ENCODE measurements at regions not wholly inside any gene's neighbourhood (a gene's known extent, or its start where the extent isn't known, plus 50 kb on each side); places are given as distances from the start of the nearest gene placed in this dataset.

DNA sequence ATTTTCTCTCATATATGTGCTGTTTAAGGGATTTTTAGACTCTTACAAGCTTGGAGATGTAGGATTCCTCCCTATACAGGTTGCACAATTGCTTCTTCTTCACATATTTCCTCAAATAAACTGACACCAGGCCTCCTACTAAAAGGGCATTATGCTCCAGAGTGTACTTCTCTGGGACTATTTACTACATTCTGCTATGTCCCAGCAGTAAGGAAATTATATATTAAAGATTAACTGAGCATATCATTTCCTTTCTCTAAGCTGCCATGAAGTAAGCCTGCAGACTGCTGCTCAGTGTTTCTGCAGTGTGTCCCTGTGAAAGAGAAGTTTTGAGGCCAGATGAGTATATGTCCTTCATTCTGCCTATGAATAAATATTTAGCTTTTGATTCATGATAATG, 356.9 kb upstream of the NUDT12 start:
- Histone ChIP-seq H3K4me3 (ENCODE audit: low read depth, low read length) (no peak overlapping the region), H3K36me3 (ENCODE audit: control insufficient read depth in 2 of 2, insufficient read depth in 1 of 2, low read length in 2 of 2) (no peaks in the 10 kb centered on the region), H3K9me3 (ENCODE audit: control insufficient read depth, insufficient read depth, low read depth, low read length) (no peaks in the 10 kb centered on the region), H3K27ac (ENCODE audit: extremely low read depth, low read depth, low read length) (no peak overlapping the region), H3K4me1 (ENCODE audit: control insufficient read depth, insufficient read depth, low read length) (no peaks in the 10 kb centered on the region)
- TF ChIP-seq ZNF335 (tag by site-specific recombination; conservative IDR thresholded peaks at IDR 0.05) = no peak
- no peak for TF ChIP-seq ZNF792 (tag by site-specific recombination; IDR thresholded peaks at IDR 0.05)
- no peak for TF ChIP-seq SCRT2 (tag by site-specific recombination; IDR thresholded peaks at IDR 0.05)
- TF ChIP-seq ZNF16 (tag by site-specific recombination; IDR thresholded peaks at IDR 0.05; ENCODE audit: low read depth) = no peak
- TF ChIP-seq ZNF350 (tag by site-specific recombination; IDR thresholded peaks at IDR 0.05) = no peak
- TF ChIP-seq TCF7L2 (IDR thresholded peaks at IDR 0.05; ENCODE audit: borderline replicate concordance, low read depth, low read length) = no peak
- TF ChIP-seq ZNF140 (tag by site-specific recombination; IDR thresholded peaks at IDR 0.05) = no peak
- TF ChIP-seq, protein P1, sequence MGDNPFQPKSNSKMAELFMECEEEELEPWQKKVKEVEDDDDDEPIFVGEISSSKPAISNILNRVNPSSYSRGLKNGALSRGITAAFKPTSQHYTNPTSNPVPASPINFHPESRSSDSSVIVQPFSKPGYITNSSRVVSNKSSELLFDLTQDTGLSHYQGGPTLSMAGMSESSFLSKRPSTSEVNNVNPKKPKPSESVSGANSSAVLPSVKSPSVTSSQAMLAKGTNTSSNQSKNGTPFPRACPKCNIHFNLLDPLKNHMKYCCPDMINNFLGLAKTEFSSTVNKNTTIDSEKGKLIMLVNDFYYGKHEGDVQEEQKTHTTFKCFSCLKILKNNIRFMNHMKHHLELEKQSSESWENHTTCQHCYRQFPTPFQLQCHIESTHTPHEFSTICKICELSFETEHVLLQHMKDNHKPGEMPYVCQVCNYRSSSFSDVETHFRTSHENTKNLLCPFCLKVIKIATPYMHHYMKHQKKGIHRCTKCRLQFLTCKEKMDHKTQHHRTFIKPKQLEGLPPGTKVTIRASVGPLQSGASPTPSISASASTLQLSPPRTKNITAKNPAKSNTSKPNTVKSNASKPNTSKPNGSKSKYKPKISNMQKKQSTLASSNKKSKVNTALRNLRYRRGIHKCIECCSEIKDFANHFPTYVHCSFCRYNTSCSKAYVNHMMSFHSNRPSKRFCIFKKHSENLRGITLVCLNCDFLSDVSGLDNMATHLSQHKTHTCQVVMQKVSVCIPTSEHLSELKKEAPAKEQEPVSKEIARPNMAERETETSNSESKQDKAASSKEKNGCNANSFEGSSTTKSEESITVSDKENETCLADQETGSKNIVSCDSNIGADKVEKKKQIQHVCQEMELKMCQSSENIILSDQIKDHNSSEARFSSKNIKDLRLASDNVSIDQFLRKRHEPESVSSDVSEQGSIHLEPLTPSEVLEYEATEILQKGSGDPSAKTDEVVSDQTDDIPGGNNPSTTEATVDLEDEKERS (tag by site-specific recombination; IDR thresholded peaks at IDR 0.05) = no peak
- TF ChIP-seq, protein P2, sequence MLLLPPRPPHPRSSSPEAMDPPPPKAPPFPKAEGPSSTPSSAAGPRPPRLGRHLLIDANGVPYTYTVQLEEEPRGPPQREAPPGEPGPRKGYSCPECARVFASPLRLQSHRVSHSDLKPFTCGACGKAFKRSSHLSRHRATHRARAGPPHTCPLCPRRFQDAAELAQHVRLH (tag by site-specific recombination; IDR thresholded peaks at IDR 0.05) = no peak
- TF ChIP-seq, protein P3, sequence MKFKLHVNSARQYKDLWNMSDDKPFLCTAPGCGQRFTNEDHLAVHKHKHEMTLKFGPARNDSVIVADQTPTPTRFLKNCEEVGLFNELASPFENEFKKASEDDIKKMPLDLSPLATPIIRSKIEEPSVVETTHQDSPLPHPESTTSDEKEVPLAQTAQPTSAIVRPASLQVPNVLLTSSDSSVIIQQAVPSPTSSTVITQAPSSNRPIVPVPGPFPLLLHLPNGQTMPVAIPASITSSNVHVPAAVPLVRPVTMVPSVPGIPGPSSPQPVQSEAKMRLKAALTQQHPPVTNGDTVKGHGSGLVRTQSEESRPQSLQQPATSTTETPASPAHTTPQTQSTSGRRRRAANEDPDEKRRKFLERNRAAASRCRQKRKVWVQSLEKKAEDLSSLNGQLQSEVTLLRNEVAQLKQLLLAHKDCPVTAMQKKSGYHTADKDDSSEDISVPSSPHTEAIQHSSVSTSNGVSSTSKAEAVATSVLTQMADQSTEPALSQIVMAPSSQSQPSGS (tag by site-specific recombination; IDR thresholded peaks at IDR 0.05; ENCODE audit: low read depth) = no peak
- no peak for TF ChIP-seq ZSCAN23 (tag by site-specific recombination; IDR thresholded peaks at IDR 0.05)
- TF ChIP-seq, protein P4, sequence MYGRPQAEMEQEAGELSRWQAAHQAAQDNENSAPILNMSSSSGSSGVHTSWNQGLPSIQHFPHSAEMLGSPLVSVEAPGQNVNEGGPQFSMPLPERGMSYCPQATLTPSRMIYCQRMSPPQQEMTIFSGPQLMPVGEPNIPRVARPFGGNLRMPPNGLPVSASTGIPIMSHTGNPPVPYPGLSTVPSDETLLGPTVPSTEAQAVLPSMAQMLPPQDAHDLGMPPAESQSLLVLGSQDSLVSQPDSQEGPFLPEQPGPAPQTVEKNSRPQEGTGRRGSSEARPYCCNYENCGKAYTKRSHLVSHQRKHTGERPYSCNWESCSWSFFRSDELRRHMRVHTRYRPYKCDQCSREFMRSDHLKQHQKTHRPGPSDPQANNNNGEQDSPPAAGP (tag by site-specific recombination; IDR thresholded peaks at IDR 0.05) = no peak
- no peak for TF ChIP-seq KLF8 (tag by site-specific recombination; IDR thresholded peaks at IDR 0.05)
- TF ChIP-seq ZNF658 (tag by site-specific recombination; IDR thresholded peaks at IDR 0.05) = no peak
- no peak for TF ChIP-seq KLF7 (tag by site-specific recombination; IDR thresholded peaks at IDR 0.05; ENCODE audit: borderline replicate concordance)
- no peak for TF ChIP-seq ZNF366 (tag by site-specific recombination; conservative IDR thresholded peaks at IDR 0.05)
- no peak for TF ChIP-seq FEZF1 (tag by site-specific recombination; IDR thresholded peaks at IDR 0.05)
- no peak for TF ChIP-seq ZNF394 (tag by site-specific recombination; IDR thresholded peaks at IDR 0.05; ENCODE audit: borderline replicate concordance)
- no peak for TF ChIP-seq ZNF157 (tag by site-specific recombination; IDR thresholded peaks at IDR 0.05)
- TF ChIP-seq ZNF324 (tag by site-specific recombination; IDR thresholded peaks at IDR 0.05) = no peak
- ChIA-PET POLR2A (no interaction called here), CTCF (no interaction called here)

DNA sequence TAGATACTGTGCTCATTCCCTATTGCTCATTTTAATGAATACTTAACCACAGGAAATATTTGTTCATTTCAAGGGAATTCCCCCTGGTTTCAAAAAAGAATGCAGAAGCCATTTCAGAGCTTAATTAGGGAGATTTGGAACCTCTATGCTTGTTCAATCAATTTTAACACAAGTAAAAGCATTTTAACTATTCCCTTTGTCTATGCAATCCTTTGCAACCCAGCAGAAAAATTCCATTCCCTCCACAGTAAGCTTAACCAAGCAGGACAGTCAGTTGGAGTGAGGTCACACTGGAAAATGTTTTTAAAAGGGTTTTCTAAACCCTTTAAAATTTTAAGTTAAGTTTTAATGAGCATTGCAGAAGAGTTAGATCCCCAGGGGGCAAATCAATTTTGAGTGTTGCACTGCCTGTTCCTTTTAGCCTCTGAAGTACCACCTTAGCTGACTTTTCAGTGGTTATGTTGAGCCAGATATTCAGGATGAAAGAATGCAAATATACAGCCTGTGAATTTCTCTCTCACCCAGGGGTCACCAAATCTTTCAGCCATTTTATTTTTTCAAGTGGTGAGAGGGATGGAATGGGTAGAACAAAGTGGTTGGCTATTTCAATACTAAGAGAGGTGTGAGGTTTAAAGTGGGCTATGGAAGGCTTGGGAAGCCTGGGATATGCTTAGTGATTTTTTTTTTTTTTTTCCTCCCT, 356.2 kb upstream of the NUDT12 start:
- no peaks in the 10 kb centered on the region for H3K9me3 ChIP-seq (ENCODE audit: control insufficient read depth, insufficient read depth, low read depth, low read length)
- no peak for TF ChIP-seq ZBTB1 (tag by site-specific recombination; IDR thresholded peaks at IDR 0.05)
- POLR2A ChIA-PET = no interaction called here
- no peaks in the 10 kb centered on the region for H3K4me1 ChIP-seq (ENCODE audit: control insufficient read depth, insufficient read depth, low read length)
- no peaks in the 10 kb centered on the region for H3K36me3 ChIP-seq (ENCODE audit: control insufficient read depth in 2 of 2, insufficient read depth in 1 of 2, low read length in 2 of 2)
- no peak overlapping the region for H3K27ac ChIP-seq (ENCODE audit: extremely low read depth, low read depth, low read length)
- CTCF ChIA-PET = interaction anchor here (0.7 to 1.8 kb wide), 3 partner anchors 16 to 338 kb away, joined by 3 to 6 read pairs (median 3); no protein-coding TSS in a partner anchor
- H3K4me3 ChIP-seq (ENCODE audit: low read depth, low read length) = no peak overlapping the region

All from HEK293 (cell line).